Activated CD8-positive, alpha-beta memory T cell treated with anti-CD3 and anti-CD28 coated beads, Interleukin-2, amount 50 U/mL, for 48 hours (primary cell): ENCODE measurements at regions not wholly inside any gene's neighbourhood (a gene's known extent, or its start where the extent isn't known, plus 50 kb on each side); places are given as distances from the start of the nearest gene placed in this dataset.
"Not testable (repeated sequence)": the region's sequence is repeated elsewhere in the genome, so short reads cannot be mapped to it uniquely, and the experiment has no call there.

Experiments used
- DNase-seq: peaks from one replicate; pipeline ENCODE4 v3.0.0-alpha.2; 2020

DNA sequence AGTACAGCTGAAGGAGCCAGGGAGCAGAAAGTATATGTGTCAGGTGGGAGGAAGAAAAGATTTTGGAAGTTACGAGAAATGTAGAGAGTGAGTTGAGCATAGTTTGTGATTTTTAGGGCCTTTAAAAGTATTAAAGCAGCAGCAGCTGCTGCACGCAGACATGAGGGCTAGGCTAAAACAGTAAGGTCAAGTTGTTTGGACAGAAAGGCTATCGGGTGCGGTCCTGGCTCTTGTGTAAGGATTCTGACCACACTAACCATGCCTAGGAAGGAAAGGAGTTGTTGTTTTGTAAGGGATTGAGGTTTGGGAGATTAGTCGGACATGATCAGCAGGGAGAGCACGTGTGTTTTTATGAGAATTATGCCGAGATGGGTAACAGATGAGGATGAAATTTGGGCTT is 991.6 kb upstream of the WWC1 start:
- not testable (repeated sequence) for DNase-seq

DNA sequence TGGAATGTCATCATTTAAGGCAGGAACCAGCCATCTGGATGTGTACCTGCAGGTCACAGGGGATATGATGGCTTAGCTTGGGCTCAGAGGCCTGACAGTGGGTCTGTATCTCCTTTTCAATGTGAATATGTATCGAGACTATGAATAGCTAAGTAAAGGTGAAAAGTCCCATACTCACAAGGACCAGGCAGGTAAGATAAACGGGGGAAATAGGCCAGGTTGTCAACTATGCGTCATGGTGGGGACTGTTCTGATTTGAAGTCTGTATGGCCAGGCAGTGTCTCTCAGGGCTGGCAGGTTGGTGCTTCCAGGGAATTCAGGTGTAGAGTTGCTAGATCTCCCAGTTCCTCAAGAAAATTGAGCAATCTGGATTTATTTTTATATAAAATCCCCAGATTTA is 987.9 kb upstream of the WWC1 start:
- DNase-seq = no peak

DNA sequence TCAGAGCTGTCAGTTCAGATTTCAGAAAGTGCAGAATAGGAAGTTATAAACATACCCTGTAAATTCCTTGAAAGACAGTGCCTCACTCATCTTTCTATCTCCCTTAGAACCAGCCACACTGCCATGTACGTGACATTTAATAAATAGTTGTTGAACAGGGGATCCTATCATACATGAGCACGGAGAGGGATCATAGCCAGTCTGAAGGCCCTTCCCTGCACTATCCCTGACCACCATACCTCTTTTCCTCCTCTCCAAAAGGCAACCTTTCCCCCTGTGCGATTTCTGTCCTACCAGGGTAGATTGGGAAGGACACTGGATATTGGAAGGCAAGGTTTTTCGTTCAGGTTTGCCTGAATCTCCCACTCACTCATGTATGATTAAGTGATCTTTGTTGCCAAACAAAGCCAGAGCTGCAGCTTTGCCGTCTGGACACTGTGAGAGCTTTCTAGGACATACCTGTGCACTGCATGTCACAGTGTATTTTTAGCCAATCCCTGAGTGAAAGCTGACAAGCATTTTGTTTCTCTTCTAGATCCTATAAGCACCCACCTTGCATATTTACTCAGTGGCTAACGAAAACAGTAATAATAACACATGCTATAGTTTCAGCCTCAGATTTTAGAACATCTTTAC is 986.5 kb upstream of the WWC1 start:
- no peak for DNase-seq

DNA sequence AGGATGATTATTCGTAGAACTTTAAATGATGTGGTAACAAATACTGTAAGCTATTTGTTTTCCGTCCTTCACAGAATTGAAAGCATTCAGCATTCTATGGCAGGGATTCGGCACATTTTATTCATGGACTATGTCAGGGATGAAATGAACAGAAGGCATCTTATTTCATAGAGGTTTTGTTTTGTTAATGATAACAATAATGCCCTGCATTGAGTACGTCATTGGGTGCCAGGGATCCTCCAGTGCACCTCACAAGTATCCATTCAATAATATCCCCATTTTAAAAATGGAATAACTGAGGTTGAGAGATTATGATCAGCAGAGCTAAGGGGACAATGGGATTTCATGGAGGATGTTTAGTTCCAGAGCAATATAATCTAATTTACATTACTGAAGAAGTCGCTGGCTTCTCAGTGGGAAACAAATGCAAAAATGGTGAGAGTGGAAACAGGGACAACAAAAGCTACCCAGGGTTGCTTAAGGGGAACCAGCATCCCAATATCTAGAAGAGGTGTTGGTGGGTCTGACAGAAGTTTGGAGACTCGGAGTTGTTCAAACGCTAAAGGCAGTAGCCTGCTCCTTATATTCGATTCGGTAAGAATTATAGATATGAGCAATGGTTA is 985.7 kb upstream of the WWC1 start:
- no peak for DNase-seq

DNA sequence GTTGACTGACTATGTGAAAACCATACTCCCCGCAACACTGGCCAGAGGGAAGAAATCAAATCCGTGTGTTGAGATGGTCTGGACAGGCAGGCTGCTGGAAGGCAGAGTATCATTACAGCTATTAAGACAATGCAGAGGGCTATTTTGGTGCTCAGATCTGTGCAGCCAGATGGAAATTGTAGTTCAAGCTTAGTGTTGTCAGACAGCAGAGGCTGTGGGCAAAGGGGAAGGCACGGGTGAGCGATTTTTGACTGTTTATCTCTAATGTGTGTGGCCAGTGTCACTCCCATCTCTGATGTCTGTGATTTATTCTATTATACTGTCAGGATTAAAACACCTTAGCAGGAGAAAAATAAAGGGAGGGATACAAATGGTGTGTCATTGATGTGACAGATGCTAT is 984.4 kb upstream of the WWC1 start:
- no peak for DNase-seq

DNA sequence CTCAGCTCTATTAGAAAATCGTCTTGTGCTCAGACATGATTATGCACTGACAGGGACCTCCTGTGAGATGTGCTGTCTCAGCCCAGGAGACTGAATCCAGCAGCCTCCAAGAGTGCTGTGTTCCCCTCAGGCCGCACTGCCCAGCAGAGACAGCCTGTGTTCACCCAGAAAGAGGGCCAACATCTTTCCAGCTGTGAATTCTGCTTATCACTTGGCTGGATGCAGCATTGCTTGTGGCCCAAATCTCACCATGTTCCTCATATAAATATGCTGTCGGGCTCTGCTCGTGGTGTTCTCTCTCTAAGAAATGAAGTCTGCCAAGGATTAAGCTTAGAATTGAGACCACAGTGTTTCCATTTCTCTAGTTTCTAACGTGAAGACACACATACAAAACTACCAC is 983.0 kb upstream of the WWC1 start:
- DNase-seq = no peak

DNA sequence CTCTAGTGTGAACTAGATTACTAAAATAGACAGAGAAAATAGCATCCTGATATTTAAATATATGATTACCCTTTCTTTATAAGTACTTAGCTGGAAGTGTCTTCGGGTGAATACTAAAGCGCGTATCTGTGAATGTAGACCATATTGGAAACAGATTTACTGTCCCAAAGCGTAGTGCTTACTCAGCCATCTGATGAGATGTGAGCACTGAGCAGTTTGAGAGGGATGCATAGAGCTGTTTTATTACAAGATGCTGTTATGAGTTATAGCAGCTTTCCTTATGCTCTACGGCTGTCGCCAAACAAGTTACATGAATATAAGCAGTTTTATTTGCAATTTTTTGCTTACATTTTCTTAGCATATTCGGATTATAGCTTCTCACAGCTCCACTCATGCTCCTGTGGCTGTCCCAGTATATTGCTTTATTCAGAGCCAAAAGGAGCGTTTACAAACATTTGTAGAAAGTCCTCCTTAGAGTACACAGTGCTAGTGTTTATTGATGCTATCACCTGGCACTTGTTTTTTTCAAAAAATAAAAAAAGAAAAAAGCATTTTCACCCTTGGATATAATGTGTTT is 981.4 kb upstream of the WWC1 start:
- DNase-seq = no peak

DNA sequence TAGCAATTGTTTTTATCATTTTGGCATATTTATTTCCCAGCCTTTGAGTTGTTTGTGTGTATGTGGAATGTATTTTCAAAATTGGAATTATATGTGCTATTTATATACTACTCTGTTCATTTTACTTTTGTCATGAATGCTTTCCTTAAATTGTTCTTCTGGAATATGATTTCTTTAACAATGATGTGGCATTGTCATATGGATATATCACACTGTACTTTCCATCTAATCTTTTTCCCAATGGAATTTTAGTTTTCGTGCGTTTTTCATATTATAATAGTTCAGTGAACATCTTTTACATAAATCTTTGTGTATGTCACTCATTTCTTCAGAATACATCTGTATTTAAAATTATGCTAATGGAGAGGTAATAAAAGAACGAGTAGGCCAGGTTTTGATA is 980.1 kb upstream of the WWC1 start:
- DNase-seq = no peak

DNA sequence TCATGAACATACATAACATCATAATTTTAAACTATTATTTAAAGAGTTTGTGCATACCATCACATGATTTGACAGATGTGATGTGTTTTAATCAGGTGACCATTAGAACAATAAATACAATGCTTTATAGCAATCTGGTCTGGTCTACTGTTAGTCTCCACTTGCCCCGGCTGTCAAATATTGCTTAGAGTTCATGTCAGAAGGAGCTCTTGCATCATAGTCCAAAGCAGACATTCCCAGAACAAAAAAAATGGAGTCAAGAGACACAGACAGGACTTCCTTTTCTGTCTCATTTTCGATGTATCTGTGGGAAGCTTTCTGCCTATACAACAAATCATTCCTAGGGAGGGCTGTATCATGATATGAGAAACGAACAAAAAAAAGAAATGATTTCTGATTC is 979.2 kb upstream of the WWC1 start:
- no peak for DNase-seq

DNA sequence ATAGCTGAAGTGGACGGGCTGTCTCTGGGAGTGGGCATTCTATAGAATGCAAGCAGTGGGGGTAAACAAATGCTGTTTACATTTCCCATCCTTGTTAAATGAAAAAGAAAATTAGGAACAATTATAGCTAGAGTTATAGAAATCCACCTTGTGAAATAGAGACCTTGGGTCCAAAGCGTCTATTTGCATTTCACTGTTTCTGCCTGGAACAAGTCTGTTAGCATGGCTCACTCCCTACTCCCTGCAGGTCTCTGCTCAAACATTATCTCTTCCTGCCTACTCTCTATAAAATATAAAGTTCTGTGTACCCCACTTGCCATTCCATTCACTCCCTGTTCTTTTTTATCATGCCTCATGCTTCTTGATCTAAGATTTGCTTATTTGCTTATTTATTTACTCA is 975.7 kb upstream of the WWC1 start:
- no peak for DNase-seq

DNA sequence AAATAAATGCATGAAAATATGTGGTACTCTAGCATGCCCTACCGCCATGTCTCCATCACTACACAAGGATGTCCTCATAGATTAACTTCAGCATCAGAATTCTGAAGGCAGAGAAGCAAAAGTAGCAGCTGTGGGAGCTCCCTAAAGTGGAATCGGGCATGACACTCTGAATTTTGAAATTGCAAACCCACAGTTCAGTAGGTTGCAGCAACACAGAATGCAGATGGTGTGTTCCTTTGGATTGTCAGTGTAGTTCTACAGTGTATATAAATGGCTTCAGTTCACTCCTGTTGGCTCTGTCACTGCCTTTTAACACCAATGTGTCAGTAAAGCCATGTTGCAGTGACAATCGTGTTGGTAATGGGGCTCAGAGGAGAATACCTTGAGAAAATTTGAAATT is 973.6 kb upstream of the WWC1 start:
- DNase-seq = no peak

DNA sequence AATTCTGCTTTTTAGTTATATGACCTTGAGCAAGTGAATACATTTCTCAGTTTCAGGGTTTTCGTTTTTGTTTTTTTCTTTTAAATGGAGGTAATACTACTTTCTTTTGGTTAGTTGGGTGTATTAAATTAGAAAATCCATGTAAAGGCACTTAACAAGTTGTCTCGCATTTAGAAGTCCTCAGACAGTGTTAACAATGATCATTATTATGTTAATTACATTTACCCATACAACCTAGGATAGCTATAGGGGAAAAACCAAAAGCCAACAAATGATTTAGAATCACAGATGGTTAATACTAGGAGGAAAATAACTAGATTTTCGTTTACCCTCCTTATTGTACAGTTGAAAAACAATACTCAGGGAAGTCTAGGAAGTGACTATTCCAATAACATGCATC is 972.2 kb upstream of the WWC1 start:
- no peak for DNase-seq

DNA sequence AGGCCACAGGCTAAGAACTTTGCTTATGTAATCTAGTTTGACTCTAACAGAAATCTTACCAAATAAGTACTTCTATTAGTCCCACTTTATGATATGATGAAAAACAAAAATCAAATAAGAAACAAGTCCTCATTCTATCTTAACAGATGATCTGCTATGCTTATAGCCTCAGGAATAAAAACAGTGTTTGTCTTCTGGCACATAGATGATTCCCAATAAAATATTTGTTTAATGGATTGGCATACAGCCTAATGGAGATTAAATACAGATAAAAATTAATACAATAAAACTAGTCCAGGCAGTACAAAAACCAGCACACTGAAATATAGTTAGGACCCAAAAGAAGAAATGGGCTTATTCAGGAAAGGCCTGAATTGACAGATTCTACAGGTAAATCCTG is 971.4 kb upstream of the WWC1 start:
- DNase-seq = no peak

DNA sequence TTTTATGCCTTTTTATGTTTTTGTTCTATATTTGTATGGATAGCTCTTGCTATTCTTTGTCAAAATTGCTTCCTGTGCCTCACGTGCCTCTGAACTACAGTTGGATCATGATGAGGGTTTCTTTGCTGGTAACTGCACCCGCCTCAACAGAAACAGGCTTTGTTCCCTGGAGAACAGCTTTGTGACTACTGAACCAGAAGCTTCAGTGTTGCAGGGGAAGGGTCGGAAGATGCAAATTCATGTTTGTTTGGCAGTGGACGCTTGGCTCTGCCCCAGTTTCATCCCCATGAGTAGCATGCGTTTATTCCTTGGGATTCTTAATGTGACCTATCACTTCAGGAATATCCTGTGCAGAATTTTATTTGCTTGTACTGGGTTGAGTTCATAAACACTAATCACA is 959.1 kb upstream of the WWC1 start:
- no peak for DNase-seq

DNA sequence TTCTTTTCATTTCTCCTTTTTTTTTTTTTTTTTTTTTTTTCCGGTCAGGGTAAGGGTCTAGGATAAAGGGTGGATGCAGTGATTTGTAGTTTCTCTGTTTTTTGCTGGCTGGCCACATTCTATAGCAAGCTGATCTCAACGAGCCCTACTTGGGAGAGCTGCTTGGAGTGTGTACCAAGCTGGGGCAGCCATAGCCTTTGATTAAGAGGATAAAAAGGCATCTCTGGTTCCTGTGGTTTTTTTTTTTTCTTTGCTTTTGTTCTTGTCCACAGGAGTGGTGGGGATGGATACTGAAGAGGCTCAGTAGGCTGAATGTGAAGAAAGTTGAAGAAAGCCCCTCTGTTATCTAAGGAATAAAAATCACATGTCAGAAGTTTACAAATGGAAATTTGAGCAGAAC is 955.3 kb upstream of the WWC1 start:
- no peak for DNase-seq

DNA sequence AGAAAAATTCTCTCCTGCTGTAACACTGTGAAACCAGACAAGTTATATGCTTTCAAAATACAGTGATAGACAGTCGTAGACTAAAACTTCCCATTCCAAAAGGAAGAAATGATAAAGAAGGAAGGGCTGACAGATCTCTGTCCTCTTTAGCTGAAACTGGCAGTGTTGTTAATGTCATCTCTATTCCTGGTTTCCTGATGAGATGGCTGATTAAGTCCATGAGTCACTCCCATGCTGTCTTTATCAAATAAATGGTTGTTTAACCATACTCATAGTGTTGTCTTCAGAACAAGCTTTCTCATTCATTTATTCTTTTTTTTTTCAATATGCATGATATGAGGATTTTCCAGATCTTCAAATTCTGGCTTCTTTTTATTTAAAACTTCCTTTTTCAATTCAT is 952.2 kb upstream of the WWC1 start:
- no peak for DNase-seq

DNA sequence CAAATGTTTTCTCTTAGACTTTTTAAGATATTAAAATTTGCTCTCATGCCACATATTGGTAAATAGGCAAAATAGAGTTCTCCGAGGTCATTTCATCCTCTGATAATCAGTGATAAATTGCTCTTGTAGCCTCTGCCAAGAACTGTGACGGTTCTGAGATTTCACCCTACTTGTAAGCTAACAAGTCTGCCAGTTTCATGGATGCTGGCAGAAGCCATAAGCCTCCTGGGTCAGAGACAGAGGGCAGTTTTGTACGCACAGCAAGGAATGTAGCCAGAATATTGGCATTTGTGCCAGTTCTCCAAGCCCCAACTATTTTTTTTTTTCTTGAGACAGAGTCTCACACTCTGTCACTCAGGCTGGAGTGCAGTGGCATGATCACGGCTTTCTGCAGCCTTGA is 945.0 kb upstream of the WWC1 start:
- no peak for DNase-seq

DNA sequence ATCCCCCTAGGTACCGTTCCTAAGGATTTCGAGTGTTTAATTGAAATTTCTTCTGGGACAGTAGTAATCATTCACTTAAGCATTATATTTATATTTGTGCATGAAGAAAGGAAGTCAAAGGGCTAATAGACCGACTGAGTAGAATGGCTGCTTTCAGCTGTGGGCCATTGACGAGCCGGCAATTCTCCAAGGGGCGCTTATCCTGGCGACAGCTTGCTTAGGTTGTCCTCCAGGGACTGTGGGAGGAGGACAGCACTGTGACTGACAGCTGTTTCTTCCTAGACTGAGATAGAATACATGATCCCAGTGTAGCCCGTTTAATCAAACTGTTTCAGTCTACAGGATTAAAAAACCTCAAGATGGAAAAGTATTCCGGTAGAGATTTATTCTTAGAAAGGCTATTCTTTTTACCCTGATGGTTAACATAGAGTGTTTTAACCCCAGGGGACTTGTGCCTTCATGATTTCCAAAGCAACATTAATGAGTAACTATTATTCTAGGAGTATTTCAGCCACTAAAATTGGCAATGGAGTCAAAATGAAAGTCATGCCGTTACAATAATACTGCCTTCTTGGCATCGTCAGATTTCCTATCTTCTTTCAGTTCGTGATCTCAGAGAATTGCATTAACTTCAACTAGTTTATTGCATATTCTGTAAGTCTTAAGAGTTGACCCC is 943.1 kb upstream of the WWC1 start:
- no peak for DNase-seq

DNA sequence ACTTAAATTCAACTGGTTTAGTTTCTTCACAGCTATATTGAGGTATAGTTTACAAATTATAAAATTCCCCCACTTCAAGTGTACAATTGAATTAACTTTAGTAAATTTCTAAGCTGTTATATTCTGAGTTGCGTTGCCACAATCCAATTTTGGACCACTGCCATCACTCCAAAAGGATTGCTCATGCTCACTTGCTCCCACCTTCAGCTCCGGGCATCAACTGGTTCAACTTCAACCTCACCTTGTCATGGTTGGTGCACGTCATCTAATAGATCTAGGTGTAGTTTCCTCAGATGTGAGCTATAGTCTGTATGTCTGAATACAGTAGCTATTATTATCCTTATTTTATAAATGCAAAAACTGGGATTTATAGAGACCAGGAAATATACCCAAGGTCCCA is 942.5 kb upstream of the WWC1 start:
- no peak for DNase-seq

DNA sequence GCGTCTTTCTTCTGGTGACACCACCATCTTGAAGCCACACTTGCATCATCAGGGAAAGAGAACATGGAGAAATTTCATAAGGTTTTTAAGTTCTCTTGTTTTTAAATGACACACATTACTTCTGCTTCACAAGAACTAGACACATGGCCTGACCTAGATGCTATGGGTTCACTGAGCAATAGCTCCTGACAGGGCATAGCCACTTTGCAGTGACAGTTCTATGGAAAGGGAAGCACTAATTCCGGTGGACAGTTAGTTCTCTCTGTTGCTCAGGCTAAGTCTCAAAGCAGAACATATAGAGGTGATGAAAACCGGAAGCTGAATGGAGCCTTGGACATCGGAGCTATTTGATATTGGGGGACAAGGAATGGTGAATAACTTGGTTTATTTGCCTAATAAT is 940.1 kb upstream of the WWC1 start:
- DNase-seq = no peak

DNA sequence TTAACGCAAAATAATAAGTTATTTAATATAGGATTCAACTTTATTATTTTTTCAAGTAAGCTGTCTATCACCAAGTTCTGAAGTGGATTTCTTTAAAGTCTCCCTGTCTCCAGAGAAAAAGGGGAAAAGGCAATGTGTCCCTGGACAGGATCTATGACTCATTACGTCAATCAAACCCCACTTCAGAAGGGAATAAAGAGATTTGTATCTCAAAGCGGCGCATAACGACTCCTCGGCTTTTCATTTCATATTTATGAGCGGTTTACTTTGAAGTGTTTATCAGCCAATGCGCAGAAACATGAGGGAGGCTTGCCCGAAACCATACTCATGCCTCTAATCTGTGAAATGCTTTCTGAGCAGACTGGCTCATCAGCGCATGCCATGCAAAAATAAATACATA is 938.6 kb upstream of the WWC1 start:
- DNase-seq = no peak

DNA sequence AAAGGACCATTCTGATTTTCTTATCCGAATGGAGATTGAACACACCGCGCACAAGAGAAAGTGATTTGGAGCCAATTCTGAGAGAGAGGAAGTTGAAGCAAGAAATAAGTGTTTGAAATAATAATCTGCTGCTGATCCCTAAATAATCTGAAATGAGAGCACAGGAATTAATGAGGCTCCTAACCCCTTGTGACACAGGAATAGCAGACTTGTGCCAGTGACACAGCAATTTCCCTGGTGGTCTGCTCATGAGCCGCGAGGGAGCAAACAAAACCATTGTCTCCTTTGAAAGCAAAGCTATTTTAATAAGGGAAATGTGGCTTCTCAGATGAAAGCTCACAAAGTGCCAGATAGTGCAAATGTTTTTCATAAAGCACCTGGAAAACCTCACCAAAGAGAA is 936.1 kb upstream of the WWC1 start:
- DNase-seq = no peak

DNA sequence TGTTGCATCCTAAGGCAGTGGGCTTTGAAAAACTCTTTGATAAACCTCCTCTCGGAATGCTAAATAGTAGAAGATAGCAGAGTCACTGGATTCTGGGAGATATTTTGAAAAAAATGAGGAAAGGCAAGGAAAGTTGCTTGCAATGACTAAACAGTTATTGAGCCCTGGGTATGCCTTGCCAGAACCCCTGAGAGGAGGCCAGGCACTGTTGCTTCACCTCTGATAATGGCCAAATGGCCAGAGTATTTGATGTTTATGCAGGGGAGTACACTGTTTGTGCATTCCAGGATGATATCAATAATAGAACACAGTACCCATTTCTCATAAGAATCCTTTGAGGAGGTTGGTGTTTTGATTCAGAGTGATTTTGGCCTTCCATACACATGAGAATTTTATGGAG is 935.1 kb upstream of the WWC1 start:
- DNase-seq = no peak

DNA sequence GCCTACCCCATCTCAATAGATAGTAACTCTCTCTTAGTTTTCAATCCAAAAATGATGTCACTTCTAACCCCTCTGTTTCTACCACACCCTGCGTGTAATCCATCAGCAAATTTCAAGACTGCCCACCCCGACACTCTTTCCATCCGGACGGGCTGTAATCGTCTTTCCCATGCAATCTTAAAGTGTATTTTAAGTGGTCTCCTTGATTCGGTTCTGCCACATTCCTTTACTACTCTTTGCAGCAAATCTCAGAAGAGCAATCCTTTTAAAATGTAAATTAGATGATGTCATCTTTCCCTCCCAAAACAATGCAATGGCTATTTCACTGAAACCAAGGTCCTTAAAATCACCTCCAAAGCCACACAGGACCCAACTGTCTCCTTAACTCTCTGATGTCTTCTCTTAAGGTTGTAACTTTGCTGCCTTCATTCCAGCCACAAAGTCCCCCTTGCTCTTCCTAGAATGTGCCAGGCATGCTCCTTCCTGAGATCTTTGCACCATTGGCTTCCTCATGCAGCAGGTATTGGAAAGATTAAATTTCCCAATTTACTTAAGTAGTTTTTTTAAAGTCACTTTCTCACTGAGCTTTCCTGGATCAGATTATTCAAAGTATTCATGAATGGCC is 932.5 kb upstream of the WWC1 start:
- no peak for DNase-seq
